ENCODE measurements at regions not wholly inside any gene's neighbourhood (a gene's known extent, or its start where the extent isn't known, plus 50 kb on each side); places are given as distances from the start of the nearest gene placed in this dataset.

- BruUV-seq (replicated peaks) = no TSS peak
- ATAC-seq = no peak
- H3K79me2 ChIP-seq (ENCODE audit: insufficient read depth, low read length) = no peaks in the 10 kb centered on the region
Measured at GRCh38 chr2:7759898-7760297, 842.7 kb downstream of the RNF144A start.

More at GRCh38 chr2:7759898-7760297, 842.7 kb downstream of the RNF144A start:
- Histone ChIP-seq H3K4me3 (replicated peaks in 1 of 2; ENCODE audit: low read depth in 1 of 2, low read length in 2 of 2) (no peak overlapping the region), H3K4me1 (ENCODE audit: control insufficient read depth in 1 of 2, insufficient read depth in 2 of 2, low read length in 2 of 2) (no peaks in the 10 kb centered on the region), H3K27ac (ENCODE audit: low read depth, low read length) (no peak overlapping the region), H3K9me3 (ENCODE audit: control insufficient read depth in 1 of 2, insufficient read depth in 1 of 2, low read depth in 1 of 2, low read length in 2 of 2) (no peaks in the 10 kb centered on the region), H2AFZ (ENCODE audit: low read depth, low read length, poor library complexity, severe bottlenecking) (no peak overlapping the region), H3K4me2 (ENCODE audit: low read length) (no peak overlapping the region), H4K20me1 (ENCODE audit: insufficient read depth) (no peaks in the 10 kb centered on the region), H3K27me3 (ENCODE audit: insufficient read depth, low read length) (no peaks in the 10 kb centered on the region), H3K9me2 (ENCODE audit: insufficient read depth) (no peaks in the 10 kb centered on the region), H3K9ac (ENCODE audit: low read length) (no peak overlapping the region), H3K36me3 (ENCODE audit: control insufficient read depth in 1 of 2, insufficient read depth in 2 of 2, low read length in 2 of 2) (no peaks in the 10 kb centered on the region)
- intact Hi-C loops (cut with micrococcal nuclease) = no loop called here
- ChIA-PET CTCF (no interaction called here), POLR2A (no interaction called here), RAD21 (ENCODE audit: low non-redundant PET in 1 of 2, low total read pairs in 2 of 2, uncharacterized antibody in 2 of 2, unreplicated experiment in 2 of 2) (no interaction called here)
- no peak for DNase-seq (ENCODE audit: low read depth, low spot score)
- TF ChIP-seq CBX3 (IDR thresholded peaks at IDR 0.05; ENCODE audit: low read depth) (no peak), YY1 (IDR thresholded peaks at IDR 0.05; ENCODE audit: extremely low read depth, insufficient replicate concordance, low read depth, low read length) (no peak), EZH2phosphoT487 (IDR thresholded peaks at IDR 0.05; ENCODE audit: borderline replicate concordance) (no peak), RAD21 (IDR thresholded peaks at IDR 0.05; ENCODE audit: low read depth) (no peak), EZH2 (IDR thresholded peaks at IDR 0.05) (no peak), ATF3 (IDR thresholded peaks at IDR 0.05) (no peak), MAX (IDR thresholded peaks at IDR 0.05) (no peak), REST (IDR thresholded peaks at IDR 0.05; ENCODE audit: low read depth) (no peak), POLR2A (IDR thresholded peaks at IDR 0.05; ENCODE audit: borderline replicate concordance, extremely low read depth, insufficient read depth, insufficient read length) (no peak), SIN3A (IDR thresholded peaks at IDR 0.05; ENCODE audit: low read depth) (no peak), SRF (IDR thresholded peaks at IDR 0.05; ENCODE audit: low read depth) (no peak), FOSL1 (IDR thresholded peaks at IDR 0.05; ENCODE audit: low read depth) (no peak), ZFX (IDR thresholded peaks at IDR 0.05) (no peak), ZBTB33 (IDR thresholded peaks at IDR 0.05; ENCODE audit: extremely low read depth, insufficient replicate concordance, low read length) (no peak), SP1 (IDR thresholded peaks at IDR 0.05; ENCODE audit: low read depth) (no peak), ZNF274 (IDR thresholded peaks at IDR 0.05; ENCODE audit: low read depth, low read length) (no peak), ELF1 (IDR thresholded peaks at IDR 0.05; ENCODE audit: borderline replicate concordance, low read depth) (no peak), EGR1 (IDR thresholded peaks at IDR 0.05; ENCODE audit: low read depth) (no peak)
